ENCODE measurements at regions not wholly inside any gene's neighbourhood (a gene's known extent, or its start where the extent isn't known, plus 50 kb on each side); places are given as distances from the start of the nearest gene placed in this dataset.

DNA sequence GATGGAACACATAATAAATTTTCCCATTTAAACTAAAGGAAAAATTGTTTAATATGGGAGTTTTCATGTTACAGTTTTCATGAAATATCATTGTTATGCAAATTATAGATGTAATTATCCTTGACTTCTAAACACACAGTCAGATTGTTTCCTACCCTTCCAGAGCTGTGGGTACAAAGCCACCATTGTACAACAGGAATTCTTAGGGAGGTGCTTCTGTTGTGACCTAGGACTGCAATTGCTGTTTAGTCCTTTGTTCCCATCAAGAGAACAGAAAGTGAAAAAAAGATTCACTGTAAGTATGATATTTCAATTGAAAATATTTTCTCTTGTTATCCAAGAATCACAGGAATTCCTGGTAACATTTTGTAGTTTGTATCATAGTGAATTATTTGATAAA, 455.3 kb upstream of the NAALADL2 start:
- DNase-seq (ENCODE audit: low read depth in 2 of 2), result no peak

DNA sequence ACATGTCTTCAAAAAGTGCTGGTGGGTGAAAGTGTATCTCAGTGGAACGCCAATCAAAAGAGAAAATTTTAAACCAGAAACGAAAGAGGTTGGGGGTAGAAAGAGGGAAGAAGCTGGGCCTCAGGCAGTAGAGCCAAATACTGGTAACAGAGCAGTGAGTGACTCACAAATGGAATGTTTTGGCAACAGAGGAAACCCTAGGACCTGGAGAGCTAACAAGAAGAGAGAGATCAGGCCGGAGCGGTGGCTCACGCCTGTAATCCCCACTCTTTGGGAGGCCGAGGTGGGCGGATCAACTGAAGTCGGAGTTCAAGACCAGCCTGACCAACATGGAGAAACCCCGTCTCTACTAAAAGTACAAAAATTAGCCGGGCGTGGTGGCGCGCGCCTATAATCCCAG, 450.8 kb upstream of the NAALADL2 start:
- DNase-seq (ENCODE audit: low read depth in 2 of 2), result no peak

DNA sequence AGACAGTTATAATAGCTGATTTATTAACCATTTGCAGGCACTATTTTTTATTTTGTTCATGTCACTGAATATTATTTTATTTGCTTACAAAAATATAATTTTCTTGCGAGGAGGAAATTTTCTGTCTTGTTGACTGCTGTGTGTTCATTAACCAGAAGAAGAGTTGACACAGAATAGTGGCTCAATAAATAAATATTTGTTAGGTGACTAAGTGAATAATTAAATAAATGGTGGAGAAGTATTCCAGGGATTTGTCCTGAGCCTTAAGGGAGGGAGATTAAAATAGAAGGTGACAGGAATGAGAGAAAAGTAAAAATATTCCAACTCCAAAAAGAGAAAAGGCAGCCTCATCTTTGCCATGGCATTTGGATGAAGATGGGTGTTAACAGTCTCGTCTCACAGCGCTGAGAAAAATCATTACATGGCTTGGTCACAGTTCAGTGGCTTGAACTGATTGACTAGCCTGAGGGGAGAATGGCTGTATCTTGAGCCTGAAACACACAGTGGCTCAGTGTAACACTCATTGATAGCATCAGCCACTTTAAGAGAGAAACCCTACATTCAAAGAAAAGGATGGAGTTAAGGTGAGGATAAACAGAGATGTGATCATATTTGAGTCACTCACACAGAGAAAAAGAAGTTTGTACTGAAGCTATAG, 449.9 kb upstream of the NAALADL2 start:
- DNase-seq (ENCODE audit: low read depth in 2 of 2), result no peak

DNA sequence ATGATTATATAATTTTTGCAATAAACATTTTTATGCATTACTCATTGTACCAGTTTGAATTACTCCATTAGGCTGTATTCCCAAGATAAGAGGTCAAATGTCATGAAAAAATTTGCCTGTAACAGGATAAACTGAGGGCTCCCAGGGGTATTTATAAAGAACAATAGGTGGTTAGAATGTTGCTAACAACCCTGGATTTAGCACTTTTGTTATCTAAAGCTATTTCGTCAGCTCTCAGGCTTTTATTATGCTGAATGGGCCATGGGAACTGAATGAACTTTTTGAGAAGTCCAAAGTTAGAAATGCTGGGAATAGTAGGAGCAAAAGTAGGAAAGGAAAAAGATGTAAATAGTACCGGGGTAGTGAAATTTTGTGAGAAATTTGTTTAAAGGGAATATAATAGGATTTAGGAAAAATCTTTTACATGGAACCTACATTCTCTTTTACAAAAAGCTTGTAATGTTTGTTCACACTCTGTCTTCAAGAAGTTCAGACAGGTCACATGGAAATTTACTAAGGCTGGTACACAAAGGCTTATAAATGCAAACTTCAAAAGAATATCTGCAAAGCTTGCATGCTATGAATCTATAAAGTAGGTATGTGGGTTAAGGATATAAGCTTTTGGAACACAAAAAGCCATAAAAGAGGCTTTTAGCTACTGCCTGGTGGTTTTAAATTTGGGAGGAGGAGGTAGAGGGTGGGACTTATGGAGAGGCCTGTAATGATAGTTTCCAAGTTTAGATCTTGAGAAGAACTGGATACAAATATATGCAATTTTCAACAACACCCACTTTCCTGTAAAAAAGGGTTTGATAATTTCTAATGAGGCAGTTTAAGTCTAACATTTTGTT, 445.8 kb upstream of the NAALADL2 start:
- DNase-seq (ENCODE audit: low read depth in 2 of 2), result no peak

DNA sequence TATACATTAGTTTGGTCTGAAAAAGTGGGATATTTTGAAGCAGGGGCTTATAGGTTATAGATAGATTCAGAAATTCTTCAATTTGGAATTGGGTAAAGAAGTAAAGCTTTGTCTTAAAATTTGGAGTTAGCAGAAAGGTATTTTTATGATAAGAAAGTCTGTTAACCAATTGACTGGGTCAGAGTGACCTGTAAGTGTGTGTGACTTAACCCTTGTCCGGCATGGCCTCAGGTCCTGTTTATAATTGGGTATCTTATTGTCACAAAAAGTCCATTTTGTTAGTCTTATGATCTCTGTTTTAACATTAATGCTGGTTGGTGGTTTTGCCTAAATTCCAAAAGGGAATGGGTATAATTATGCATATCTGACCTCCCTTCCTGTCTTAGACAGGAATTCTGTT, 444.2 kb upstream of the NAALADL2 start:
- no peak for DNase-seq (ENCODE audit: low read depth in 2 of 2)

DNA sequence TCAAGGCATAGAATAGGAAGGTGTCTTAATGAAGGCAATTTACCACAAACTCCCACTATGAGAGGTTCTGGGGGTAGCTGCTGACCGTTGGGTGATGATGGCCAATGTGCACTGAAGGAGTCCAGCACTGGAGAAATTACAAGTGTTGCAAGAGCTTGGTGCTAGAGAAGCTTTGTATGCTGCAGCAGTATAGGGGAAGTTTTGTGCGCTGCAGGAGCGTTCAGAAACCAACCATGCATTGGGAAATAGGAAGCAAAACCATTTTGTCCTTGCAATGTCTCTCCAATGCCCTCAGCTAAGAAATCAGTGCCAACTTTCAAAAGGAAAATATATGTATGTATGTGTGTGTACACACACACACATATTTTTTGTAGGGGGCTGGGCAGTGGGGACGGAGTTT, 441.6 kb upstream of the NAALADL2 start:
- DNase-seq (ENCODE audit: low read depth in 2 of 2), result no peak

DNA sequence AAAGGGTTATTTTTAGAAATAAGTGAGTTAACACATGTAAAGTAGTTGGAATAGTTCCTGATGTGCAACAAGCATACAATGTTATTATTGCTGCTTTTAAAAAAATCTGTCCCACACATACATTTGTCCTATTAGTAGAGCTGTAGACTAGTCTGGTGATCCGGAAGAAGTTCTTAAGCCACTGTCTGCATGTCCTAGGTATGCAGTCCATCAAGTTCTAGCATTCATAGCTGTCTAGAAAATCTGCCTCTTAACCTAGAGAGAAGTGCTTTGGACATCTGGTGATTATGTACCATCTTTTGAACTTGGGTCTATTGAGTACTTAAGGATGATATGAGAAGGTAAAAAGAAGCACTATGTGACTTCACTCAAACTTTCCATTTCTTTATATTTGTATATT, 439.9 kb upstream of the NAALADL2 start:
- DNase-seq (ENCODE audit: low read depth in 2 of 2), result no peak

DNA sequence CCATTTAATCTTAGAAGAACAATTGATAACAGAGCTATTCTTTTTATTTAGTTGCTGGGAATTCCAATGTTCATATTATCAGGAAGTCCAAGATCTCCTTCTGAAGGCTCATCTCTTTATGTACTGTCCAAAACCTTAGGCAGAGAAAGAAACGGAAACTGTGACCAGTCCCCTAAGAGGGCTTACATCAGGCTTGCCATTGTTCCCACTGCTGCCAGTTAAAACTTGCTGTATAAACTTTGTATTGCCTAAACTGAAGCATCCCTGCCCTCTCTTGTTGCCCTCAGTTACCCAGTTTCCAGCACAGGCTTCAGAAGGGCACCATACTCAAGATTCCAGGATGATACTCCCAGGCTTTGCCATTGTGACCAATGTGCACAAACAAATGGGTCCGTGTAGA, 435.2 kb upstream of the NAALADL2 start:
- no peak for DNase-seq (ENCODE audit: low read depth in 2 of 2)

DNA sequence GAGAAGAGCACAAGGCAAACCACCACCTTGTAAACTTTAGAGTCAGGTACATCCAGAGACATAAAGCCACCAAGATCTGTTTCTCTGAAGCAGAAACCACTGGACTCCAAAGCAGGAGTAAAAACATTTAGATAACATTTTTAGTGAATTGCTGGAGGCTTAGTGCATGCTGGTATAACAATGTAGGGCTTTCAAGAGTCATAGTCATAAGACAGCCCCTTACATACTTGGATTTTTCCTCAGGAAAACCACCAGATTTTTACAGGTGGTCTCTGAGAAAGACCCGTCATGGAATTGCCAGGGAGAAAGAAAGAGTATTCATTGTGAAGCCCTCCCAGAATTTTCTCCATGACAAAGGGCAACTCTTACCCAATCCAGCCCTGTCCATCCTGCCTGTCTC, 434.5 kb upstream of the NAALADL2 start:
- DNase-seq (ENCODE audit: low read depth in 2 of 2), result no peak

DNA sequence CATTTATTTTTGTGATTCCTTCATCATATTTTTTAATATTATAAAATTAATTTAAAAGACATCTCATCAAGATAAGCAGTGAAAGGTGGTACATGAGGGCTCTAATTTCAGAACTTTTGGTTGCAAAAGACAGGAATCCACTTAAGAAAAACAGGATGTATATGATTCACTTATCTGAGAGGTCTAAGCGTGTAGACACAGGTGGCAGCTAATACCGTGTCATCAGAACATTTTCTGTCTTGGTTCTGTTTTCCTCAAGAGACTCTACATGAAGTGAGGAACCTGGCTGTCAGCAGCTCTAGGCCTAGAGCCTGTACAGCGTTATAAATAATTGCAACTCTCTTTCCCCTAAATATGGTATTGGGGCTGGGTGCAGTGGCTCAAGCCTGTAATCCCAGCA, 433.7 kb upstream of the NAALADL2 start:
- DNase-seq (ENCODE audit: low read depth in 2 of 2), result no peak

DNA sequence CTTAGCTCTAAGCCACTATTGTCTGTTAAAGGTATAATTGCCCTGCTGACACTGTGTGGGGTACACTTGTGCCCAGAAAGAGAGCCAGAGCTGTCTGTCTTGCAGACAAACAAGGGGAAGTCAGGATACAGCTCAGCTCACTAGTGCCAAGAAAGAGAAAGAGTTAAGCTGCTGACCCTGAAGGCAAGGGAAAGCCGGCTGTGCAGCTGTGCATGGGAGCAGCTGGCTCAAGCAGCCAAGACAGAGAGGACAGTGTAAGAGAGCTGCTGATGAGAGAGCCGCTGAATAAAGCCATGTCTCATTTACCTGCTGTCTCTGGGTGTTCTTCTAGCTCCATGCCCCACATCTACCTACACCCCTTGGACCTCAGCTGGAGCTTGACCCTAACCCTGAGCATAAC, 428.1 kb upstream of the NAALADL2 start:
- DNase-seq (ENCODE audit: low read depth in 2 of 2), result no peak

DNA sequence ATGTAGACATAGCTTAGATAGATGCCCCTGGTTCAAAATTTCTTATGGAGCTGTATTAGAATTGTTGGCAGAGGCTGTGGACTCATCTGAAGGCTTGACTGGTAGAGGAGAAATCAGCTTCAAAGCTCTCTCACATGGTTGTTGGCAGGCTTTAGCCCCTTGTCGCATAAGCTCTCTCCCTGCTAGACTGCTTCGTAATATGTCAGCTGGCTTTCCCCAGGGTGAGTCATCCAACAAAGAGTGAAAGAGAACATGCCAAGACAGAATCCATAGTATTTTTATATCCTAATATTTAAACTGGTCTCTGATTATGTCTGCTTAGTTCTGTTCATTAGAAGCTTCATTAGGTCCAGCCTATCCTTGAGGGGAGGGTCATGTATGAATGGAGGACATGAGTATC, 427.4 kb upstream of the NAALADL2 start:
- no peak for DNase-seq (ENCODE audit: low read depth in 2 of 2)

DNA sequence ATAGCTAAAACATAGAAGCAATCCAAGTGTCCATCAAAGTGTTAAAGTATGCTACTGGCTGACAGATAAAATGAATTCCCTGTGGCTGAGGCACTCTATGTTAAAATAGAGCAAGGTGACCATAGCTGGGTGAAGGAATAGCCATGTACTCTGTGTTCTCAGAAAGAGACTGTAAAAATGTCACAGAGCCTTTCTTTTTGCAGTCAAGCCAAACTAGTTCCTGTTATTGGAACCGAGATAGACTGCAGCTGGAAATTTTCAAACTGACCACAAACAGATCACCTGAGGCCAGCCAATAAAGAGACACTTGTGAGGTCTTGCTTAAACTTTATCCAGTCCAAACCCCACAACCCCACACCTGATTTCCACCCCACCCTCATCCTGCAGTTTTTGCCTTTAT, 422.8 kb upstream of the NAALADL2 start:
- DNase-seq (ENCODE audit: low read depth in 2 of 2), result no peak

DNA sequence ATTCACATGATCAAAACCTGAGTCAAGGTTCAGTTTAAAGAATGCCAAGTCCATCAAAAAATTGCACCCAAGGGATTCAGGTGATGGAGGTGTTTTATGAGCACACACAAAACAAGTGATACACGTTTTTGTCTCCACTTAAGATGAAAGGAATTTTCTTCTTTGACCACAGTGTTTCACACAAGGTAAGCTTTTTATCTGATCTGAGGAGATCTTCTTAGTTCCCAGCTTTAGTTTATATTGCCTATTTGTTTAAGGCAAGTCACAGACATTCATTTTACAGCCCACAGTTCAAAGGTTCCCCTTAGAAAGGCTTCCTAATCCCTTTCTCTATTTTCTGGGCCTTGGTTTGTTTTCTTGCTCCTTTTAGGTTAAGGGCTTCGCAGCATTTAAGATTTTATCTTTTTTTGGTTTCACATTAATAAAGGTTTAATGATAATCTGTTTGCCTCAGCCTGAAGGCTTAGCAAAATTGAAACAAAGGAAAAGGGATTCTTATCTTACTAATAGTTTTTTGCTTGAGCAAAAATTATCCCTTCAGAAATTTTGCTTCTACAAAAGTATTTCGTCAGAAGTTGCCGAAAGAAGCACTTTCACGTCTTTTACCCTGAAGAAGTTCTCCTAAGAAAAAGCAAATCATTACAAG, 420.5 kb upstream of the NAALADL2 start:
- DNase-seq (ENCODE audit: low read depth in 2 of 2), result no peak

DNA sequence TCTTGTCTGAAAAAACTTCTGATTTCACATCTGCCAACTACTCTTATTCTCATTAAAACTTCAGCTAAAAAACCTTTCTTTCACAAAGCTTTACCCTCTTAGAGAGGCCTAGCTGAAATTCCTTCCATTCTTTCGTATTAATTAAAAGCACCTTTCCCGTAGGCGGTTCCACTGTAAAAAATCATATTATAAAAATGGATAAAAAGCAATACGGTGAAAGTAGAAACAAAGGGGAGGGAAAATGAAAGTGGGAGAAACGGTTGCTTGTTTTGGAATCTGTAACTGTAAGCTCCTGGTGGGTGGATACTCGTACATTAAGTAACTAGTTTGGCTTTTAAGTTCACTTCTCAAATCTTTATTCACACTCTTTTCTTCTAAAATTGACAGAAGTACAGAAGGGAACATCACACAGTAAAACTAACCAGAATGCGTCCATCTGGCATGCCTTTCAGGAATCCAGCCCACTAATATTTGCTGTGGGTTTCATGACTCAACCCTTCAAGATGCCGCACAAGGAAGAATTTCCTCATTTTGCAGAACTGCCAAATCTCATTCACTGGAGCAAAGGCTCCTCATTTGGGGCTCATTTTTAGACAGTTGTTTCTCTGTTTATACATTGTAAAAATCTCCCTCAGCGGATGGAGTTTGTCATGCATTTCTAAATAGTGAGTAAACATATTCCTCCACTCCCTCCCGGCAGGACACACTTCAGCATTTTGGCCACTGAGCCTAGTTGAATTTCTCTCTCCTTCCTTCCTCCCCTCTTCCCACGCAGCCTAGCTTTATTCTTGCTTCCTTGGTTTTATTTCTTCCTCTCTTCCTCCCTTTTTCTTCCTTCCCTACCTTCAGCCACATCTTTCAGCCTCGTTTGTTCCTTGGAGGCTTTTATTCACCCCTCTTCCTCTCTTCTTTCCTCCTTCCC, 419.5 kb upstream of the NAALADL2 start:
- DNase-seq (ENCODE audit: low read depth in 2 of 2), result no peak

DNA sequence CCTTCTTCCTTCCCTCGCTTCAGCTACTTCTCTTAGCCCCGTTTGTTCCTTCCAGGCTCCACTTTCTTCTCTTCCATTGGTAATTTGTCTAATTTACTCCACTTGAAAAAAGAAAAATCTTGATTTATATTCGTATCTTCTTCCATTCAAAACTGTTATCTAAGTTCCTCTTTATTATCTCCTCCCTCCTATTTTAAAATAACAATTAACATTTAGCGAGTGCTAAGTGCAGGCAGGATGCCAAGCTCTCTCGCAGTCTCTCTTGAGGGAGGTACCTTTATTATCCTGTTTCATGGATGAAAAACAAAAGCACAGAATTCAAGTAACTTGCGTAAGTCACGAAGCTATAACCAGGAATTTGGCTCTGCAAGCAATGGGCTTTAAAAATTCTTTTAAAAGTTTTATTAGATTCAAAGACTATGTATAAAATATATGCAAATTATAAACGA, 418.9 kb upstream of the NAALADL2 start:
- DNase-seq (ENCODE audit: low read depth in 2 of 2), result no peak

DNA sequence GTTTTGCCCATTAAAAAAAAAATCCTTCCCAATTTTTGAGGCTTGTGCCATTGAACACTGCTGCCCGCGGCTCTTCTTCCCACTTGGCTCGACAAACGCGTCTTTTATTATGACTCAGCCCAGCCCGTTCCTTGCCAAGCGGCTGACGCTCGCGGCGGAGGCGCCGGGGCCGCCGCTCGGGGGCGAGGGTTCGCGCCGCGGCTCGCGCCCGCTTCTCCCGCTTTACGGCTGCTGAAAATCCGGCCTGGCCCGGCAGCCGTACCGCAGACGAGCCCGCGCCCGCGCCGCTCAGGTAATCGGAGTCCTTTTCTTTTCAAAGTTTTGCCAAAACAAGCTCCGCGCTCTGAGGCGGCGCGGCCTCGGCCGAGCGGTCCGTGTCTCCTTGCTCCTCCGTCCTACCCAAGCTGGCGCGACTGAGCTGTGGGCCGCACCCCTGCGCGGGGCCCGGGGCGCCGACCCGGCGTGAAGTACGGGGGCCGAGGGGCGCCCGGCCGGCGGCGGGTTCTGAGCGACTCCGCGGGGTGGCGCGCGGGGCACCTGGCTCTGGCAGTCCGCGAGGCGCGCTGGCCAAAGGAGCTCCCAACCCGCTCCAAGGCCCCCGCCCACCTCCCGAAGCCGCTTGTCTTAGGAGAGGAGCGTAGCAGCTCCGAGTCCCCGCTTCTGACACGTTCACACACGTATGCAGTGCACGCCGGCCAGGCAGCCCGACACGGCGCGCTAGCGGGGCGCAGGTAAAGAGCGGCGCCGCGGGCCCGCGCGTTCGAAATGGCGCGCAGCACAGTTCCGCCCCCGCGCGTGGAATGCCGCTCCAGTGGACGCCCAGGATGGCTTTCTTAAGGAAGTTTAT, 418.2 kb upstream of the NAALADL2 start:
- DNase-seq (ENCODE audit: low read depth in 2 of 2), result peak; percentile 20 to 36

DNA sequence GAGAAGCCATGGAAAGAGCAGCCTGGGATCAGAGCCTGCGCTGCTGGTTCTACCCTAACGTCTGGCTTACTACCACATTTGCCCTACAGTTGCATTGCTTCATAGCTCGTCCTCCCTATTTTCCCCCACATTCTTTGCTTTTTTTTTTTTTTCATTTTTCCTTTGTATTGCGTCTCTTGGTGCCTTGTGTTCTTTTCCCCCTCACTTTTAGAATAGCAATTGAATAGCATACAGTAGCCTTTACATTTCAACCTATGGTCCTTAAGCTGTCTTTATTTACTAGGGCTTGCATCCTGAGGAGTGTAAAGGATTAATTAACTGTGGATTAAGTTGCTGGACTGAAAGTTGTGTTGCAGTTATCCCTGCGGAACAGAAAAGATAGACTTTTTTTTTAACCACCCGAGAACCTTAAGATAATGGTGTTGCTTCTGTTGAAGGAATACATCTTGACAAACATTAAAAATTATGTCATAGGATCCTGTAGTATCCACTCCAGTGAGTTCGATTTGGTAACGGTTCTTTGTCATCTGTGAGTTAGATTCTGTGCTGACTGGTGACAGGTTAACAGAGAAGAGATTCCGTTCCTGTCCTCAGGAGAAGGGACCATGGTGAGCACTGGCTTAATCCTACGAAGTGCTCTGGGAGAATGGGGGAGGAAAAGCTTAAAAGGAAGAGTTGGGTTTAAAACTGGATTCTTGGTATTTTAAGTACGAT, 417.4 kb upstream of the NAALADL2 start:
- DNase-seq (ENCODE audit: low read depth in 2 of 2), result no peak

DNA sequence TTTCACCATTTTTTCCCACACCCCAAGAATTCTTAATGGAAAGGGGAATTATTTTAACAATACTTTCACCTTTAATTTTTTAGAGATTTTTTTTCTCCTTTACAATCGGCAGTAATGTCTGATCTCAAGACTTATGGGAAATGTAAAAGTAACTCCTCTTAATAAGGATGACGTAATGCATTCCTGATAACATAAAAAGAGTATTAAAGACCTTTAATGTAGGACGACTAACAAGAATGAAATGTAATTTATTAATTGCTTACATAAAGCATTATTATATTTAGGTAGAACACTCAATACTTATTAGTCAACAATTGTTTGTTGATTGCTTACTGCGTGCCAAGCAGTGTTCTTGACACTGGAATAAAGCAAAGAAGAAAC, 416.8 kb upstream of the NAALADL2 start:
- DNase-seq (ENCODE audit: low read depth in 2 of 2), result no peak

DNA sequence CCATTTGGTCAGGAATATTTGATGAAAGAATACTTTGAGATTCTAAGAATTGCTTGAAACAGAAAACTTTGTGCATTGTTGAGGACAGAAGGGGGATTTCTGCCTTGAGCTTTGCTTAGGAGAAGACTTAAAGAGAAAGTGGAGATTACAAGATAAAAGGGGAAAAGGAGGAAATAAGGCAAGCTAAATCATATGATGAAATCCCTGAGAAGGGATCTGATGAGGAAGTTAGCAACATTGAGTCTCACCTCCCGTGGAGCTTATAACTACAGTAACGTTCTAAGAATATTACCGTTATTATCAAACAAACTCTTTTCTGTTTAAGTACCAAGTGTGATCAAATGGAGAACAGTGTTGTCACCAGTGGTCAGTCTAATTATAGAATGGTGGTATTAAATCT, 414.7 kb upstream of the NAALADL2 start:
- DNase-seq (ENCODE audit: low read depth in 2 of 2), result no peak

All from activated CD4-positive, alpha-beta T cell treated with anti-CD3 and anti-CD28 coated beads for 24 hours (primary cell).